ENCODE measurements at regions not wholly inside any gene's neighbourhood (a gene's known extent, or its start where the extent isn't known, plus 50 kb on each side); places are given as distances from the start of the nearest gene placed in this dataset.

DNA sequence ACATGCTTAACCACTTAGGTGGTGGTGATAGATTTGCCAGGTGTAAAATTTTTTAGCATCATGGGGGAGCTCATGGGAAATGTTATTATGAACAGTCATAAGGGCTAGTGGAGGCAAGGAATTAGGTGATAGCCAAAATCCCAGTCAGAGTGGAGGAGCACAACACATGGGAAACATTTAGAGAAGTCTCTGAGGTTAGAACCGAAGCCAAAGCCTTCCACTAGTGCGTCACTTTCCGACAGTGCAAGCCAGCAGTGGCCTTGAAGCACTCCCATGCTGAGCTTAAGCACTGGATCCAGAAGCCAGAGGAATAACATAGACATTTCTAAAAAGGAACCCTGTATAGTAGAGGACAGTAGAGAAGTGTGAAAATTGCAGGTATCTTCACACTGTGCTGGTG, 101.5 kb upstream of the SNX2 start (continued):
- TF ChIP-seq YEATS2 (CRISPR knock-in tag; IDR thresholded peaks at IDR 0.05; ENCODE audit: borderline replicate concordance) (no peak), RXRA (CRISPR knock-in tag; IDR thresholded peaks at IDR 0.05) (no peak), ZNF703 (CRISPR knock-in tag; IDR thresholded peaks at IDR 0.05; ENCODE audit: borderline replicate concordance) (no peak), SPEN (CRISPR knock-in tag; IDR thresholded peaks at IDR 0.05; ENCODE audit: low read depth) (no peak), GRHL1 (CRISPR knock-in tag; conservative IDR thresholded peaks at IDR 0.05) (no peak)
- TF ChIP-seq, protein P1, sequence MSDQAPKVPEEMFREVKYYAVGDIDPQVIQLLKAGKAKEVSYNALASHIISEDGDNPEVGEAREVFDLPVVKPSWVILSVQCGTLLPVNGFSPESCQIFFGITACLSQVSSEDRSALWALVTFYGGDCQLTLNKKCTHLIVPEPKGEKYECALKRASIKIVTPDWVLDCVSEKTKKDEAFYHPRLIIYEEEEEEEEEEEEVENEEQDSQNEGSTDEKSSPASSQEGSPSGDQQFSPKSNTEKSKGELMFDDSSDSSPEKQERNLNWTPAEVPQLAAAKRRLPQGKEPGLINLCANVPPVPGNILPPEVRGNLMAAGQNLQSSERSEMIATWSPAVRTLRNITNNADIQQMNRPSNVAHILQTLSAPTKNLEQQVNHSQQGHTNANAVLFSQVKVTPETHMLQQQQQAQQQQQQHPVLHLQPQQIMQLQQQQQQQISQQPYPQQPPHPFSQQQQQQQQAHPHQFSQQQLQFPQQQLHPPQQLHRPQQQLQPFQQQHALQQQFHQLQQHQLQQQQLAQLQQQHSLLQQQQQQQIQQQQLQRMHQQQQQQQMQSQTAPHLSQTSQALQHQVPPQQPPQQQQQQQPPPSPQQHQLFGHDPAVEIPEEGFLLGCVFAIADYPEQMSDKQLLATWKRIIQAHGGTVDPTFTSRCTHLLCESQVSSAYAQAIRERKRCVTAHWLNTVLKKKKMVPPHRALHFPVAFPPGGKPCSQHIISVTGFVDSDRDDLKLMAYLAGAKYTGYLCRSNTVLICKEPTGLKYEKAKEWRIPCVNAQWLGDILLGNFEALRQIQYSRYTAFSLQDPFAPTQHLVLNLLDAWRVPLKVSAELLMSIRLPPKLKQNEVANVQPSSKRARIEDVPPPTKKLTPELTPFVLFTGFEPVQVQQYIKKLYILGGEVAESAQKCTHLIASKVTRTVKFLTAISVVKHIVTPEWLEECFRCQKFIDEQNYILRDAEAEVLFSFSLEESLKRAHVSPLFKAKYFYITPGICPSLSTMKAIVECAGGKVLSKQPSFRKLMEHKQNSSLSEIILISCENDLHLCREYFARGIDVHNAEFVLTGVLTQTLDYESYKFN (CRISPR knock-in tag; conservative IDR thresholded peaks at IDR 0.05), result no peak

- H3K9ac ChIP-seq (ENCODE audit: insufficient read depth, low read depth, low read length), result no peak overlapping the region
- POLR2A ChIA-PET, result no interaction called here
- CTCF ChIA-PET (ENCODE audit: low intra/inter-chr PET ratio, low total read pairs), result no interaction called here
- no peak for FAIRE-seq
- no peaks in the 10 kb centered on the region for H3K9me3 ChIP-seq (ENCODE audit: low read length)
- H2AFZ ChIP-seq (ENCODE audit: low read length), result no peak overlapping the region
- H3K27ac ChIP-seq (ENCODE audit: extremely low read length, insufficient read depth, low read length), result no peak overlapping the region
- H3K36me3 ChIP-seq (replicated peaks in 1 of 2; ENCODE audit: control insufficient read depth in 1 of 2, insufficient read depth in 2 of 2, low read length in 2 of 2), result no peaks in the 10 kb centered on the region
- no TSS peak for BruUV-seq (replicated peaks)
- WGBS (ENCODE audit: low lambda C conversion rate), result 0% methylated on average over 1 of the region's 1 CpG
- no peak overlapping the region for H3K4me3 ChIP-seq (replicated peaks in 1 of 3; ENCODE audit: insufficient read depth in 1 of 3, low read depth in 2 of 3, low read length in 3 of 3)
- no peaks in the 10 kb centered on the region for H3K79me2 ChIP-seq (ENCODE audit: insufficient read depth, low read length)
- TF ChIP-seq ZNF570 (CRISPR knock-in tag; IDR thresholded peaks at IDR 0.05; ENCODE audit: borderline replicate concordance) (no peak), MED8 (CRISPR knock-in tag; IDR thresholded peaks at IDR 0.05; ENCODE audit: insufficient replicate concordance) (no peak), KLF11 (CRISPR knock-in tag; IDR thresholded peaks at IDR 0.05) (no peak), HCFC1 (IDR thresholded peaks at IDR 0.05; ENCODE audit: low read depth, low read length) (no peak), ZNF124 (CRISPR knock-in tag; IDR thresholded peaks at IDR 0.05) (no peak), TCF12 (IDR thresholded peaks at IDR 0.05) (no peak), TCF12 (CRISPR knock-in tag; IDR thresholded peaks at IDR 0.05) (no peak)
- H3K27me3 ChIP-seq (ENCODE audit: control insufficient read depth in 1 of 2, insufficient read depth in 2 of 2, low read length in 2 of 2), result no peaks in the 10 kb centered on the region
- H4K20me1 ChIP-seq (ENCODE audit: insufficient read depth, low read length), result no peaks in the 10 kb centered on the region
- intact Hi-C loops (cut with micrococcal nuclease; ENCODE audit: unreplicated experiment), result no loop called here
- no peaks in the 10 kb centered on the region for H3K4me1 ChIP-seq (ENCODE audit: insufficient read depth, low read length)
- no peak for ATAC-seq
- no peak overlapping the region for H3K4me2 ChIP-seq (ENCODE audit: low read depth, low read length)
- DNase-seq (ENCODE audit: low spot score), result no peak
- in situ Hi-C loops (cut with HindIII; ENCODE audit: extremely low pct_ligation_motif_present, low pct_unique_long_range_greater_than_20kb), result no loop called here
These were observed 100.5 kb upstream of the SNX2 start for GRCh38 chr5:122674385-122674784.
